MCF 10A (cell line): ENCODE measurements at regions not wholly inside any gene's neighbourhood (a gene's known extent, or its start where the extent isn't known, plus 50 kb on each side); places are given as distances from the start of the nearest gene placed in this dataset.

Experiments
- BruUV-seq: library from RNA; stranded (reverse); fragments of 400-500 nt; replicated peaks from 2 replicates; lab custom pipeline; 2021; lab: Mats Ljungman, UMichigan
- CTCF ChIA-PET: fragments of 300-600 bp; sonication (Branson Sonifier 250); formaldehyde crosslinking; extraction: SDS; loops from one replicate; lab custom pipeline; 2021; ENCODE audit warnings: antibody characterized with exemption, inconsistent platforms; lab: Yijun Ruan, JAX
- POLR2A ChIA-PET: fragments of 300-600, 350-650 bp; sonication (Branson Sonifier 250); formaldehyde crosslinking; extraction: SDS; loops from one replicate; lab custom pipeline; 2020; ENCODE audit warnings: antibody characterized with exemption, inconsistent platforms; lab: Yijun Ruan, JAX
- DNase-seq: peaks from one replicate; pipeline ENCODE4 v3.0.0-alpha.2; 2018; ENCODE audit not compliant: unreplicated experiment
- H3K27ac Mint-ChIP-seq: one replicate; pipeline ENCODE4 v1.8.0; 2022; ENCODE audit warnings: mild to moderate bottlenecking, low read depth, mixed read lengths; ENCODE audit not compliant: unreplicated experiment
- H3K27me3 Mint-ChIP-seq: one replicate; pipeline ENCODE4 v1.8.0; 2022; ENCODE audit warnings: mixed read lengths; ENCODE audit not compliant: insufficient read depth, unreplicated experiment
- H3K36me3 Mint-ChIP-seq: one replicate; pipeline ENCODE4 v1.8.0; 2022; ENCODE audit warnings: mild to moderate bottlenecking, moderate library complexity, mixed read lengths; ENCODE audit not compliant: insufficient read depth, unreplicated experiment
- H3K4me1 Mint-ChIP-seq: one replicate; pipeline ENCODE4 v1.8.0; 2022; ENCODE audit warnings: mixed read lengths; ENCODE audit not compliant: insufficient read depth, unreplicated experiment
- H3K4me3 Mint-ChIP-seq: one replicate; pipeline ENCODE4 v1.8.0; 2022; ENCODE audit warnings: mild to moderate bottlenecking, moderate library complexity, mixed read lengths; ENCODE audit not compliant: unreplicated experiment
- H3K9me3 Mint-ChIP-seq: one replicate; pipeline ENCODE4 v1.8.0; 2022; ENCODE audit warnings: mixed read lengths; ENCODE audit not compliant: unreplicated experiment
- intact Hi-C: fragments of 100-400 bp; cut with micrococcal nuclease; formaldehyde crosslinking; loops from 2 replicates; pipeline ENCODE4 v1.14.1; 2022
- TF ChIP-seq, protein P1 (sequence below): fragments of 200-600 bp; IDR thresholded peaks from one replicate; pipeline ENCODE4 v1.8.0; 2022; ENCODE audit warnings: antibody characterized with exemption, mild to moderate bottlenecking; ENCODE audit not compliant: unreplicated experiment

- H3K4me1 Mint-ChIP-seq, result peaks cover 15% of the 10 kb centered on the region
- CTCF ChIA-PET, result interaction anchor here (0.5 to 1.3 kb wide), 4 partner anchors 10 to 955 kb away, joined by 3 to 4 read pairs (median 3); no protein-coding TSS in a partner anchor
- DNase-seq, result no peak
- no peak overlapping the region for H3K27ac Mint-ChIP-seq
- POLR2A ChIA-PET, result no interaction called here
- no peaks in the 10 kb centered on the region for H3K36me3 Mint-ChIP-seq
- no TSS peak for BruUV-seq
- H3K4me3 Mint-ChIP-seq, result no peak overlapping the region
- no peaks in the 10 kb centered on the region for H3K27me3 Mint-ChIP-seq
- TF ChIP-seq, protein P1, sequence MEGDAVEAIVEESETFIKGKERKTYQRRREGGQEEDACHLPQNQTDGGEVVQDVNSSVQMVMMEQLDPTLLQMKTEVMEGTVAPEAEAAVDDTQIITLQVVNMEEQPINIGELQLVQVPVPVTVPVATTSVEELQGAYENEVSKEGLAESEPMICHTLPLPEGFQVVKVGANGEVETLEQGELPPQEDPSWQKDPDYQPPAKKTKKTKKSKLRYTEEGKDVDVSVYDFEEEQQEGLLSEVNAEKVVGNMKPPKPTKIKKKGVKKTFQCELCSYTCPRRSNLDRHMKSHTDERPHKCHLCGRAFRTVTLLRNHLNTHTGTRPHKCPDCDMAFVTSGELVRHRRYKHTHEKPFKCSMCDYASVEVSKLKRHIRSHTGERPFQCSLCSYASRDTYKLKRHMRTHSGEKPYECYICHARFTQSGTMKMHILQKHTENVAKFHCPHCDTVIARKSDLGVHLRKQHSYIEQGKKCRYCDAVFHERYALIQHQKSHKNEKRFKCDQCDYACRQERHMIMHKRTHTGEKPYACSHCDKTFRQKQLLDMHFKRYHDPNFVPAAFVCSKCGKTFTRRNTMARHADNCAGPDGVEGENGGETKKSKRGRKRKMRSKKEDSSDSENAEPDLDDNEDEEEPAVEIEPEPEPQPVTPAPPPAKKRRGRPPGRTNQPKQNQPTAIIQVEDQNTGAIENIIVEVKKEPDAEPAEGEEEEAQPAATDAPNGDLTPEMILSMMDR, result no peak
- no peaks in the 10 kb centered on the region for H3K9me3 Mint-ChIP-seq
- intact Hi-C loops, result no loop called here
These were observed 302.4 kb upstream of the EMCN start for GRCh38 chr4:100820249-100820648.

GRCh38 chr4:100819505-100819904 is 301.7 kb upstream of the EMCN start:
- CTCF ChIA-PET, result interaction anchor here (0.8 to 1.3 kb wide), 4 partner anchors 11 to 340 kb away, joined by 3 to 4 read pairs (median 4); no protein-coding TSS in a partner anchor

GRCh38 chr4:100816436-100817045 is 298.7 kb upstream of the EMCN start:
- intact Hi-C loops, result no loop called here
- no peak for DNase-seq
- CTCF ChIA-PET, result no interaction called here

More at GRCh38 chr4:100819505-100819904, 301.7 kb upstream of the EMCN start:
- intact Hi-C loops, result no loop called here
- H3K4me1 Mint-ChIP-seq, result peaks cover 15% of the 10 kb centered on the region
- H3K27ac Mint-ChIP-seq, result no peak overlapping the region
- BruUV-seq, result no TSS peak
- POLR2A ChIA-PET, result no interaction called here
- no peak for DNase-seq
- H3K36me3 Mint-ChIP-seq, result no peaks in the 10 kb centered on the region
- H3K27me3 Mint-ChIP-seq, result no peaks in the 10 kb centered on the region
- H3K4me3 Mint-ChIP-seq, result no peak overlapping the region
- H3K9me3 Mint-ChIP-seq, result no peaks in the 10 kb centered on the region
- TF ChIP-seq, protein P1, result no peak

GRCh38 chr4:100811046-100811445 is 293.2 kb upstream of the EMCN start:
- Mint-ChIP-seq H3K9me3 (no peaks in the 10 kb centered on the region), H3K4me3 (no peak overlapping the region), H3K4me1 (peaks cover 6% of the 10 kb centered on the region), H3K36me3 (no peaks in the 10 kb centered on the region), H3K27me3 (no peaks in the 10 kb centered on the region), H3K27ac (no peak overlapping the region)
- ChIA-PET POLR2A (interaction anchor here (0.6 kb wide), 1 partner anchor 718 kb away, joined by 3 read pairs; no protein-coding TSS in a partner anchor), CTCF (no interaction called here)
- DNase-seq, result no peak
- TF ChIP-seq, protein P1, result no peak
- BruUV-seq, result no TSS peak
- intact Hi-C loops, result no loop called here

More at GRCh38 chr4:100816436-100817045, 298.7 kb upstream of the EMCN start:
- Mint-ChIP-seq H3K4me3 (no peak overlapping the region), H3K4me1 (peaks cover 6% of the 10 kb centered on the region), H3K27me3 (no peaks in the 10 kb centered on the region), H3K9me3 (no peaks in the 10 kb centered on the region), H3K36me3 (no peaks in the 10 kb centered on the region), H3K27ac (no peak overlapping the region)
- no TSS peak for BruUV-seq
- POLR2A ChIA-PET, result no interaction called here
- TF ChIP-seq, protein P1, result no peak
